Transverse colon (tissue), 4 donors: ENCODE measurements at regions not wholly inside any gene's neighbourhood (a gene's known extent, or its start where the extent isn't known, plus 50 kb on each side); places are given as distances from the start of the nearest gene placed in this dataset.

Experiments used
- EP300 ChIP-seq: sonication (generic); formaldehyde crosslinking; IDR thresholded peaks from one replicate; pipeline ENCODE4 v1.6.1; 2017; ENCODE audit warnings: antibody characterized with exemption, low read depth
- POLR2A ChIP-seq: fragments of 450-650 bp; IDR thresholded peaks from one replicate; pipeline ENCODE4 v1.6.1; 2016; ENCODE audit warnings: antibody characterized with exemption, mild to moderate bottlenecking, moderate library complexity
- POLR2AphosphoS5 ChIP-seq, 3 donors: sonication (generic); formaldehyde crosslinking; IDR thresholded peaks; one replicate each; pipeline ENCODE4 v1.6.1; 2016; ENCODE audit warnings: antibody characterized with exemption in 3 of 3
- TF ChIP-seq, protein P1 (sequence below), 5 experiments: fragments of 200-600 bp in 3 of 5; fragments of 450-650 bp in 2 of 5; sonication (generic) in 3 of 5; IDR thresholded peaks; 1 replicate in 2 of 5; 2 replicates in 3 of 5; pipeline ENCODE4 v1.5.1; 2016 to 2017; ENCODE audit warnings: antibody characterized with exemption in 5 of 5, inconsistent platforms in 3 of 5, mild to moderate bottlenecking in 2 of 5, moderate library complexity in 1 of 5

DNA sequence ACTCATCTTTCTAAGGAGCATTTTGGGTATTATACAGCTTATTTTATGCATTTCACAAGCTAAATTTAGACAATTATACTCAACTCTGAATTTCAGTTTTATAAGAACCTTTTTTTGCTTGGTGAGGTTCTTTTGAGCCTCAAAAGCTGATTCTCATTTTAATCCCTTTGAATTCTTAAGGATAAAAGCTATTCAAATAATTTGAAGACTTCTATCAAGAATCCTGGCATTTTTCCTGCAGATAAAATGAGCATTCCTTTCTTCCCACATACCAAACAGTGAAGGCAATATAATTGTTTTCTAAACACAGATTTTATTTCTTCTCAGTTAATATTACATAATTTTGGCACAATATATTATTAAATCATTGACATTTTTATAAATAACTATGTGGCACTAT, 118.4 kb upstream of the GPM6A start:
- TF ChIP-seq POLR2A (no peak), EP300 (no peak), POLR2AphosphoS5 (IDR thresholded peaks at IDR 0.05) (no peak)
- TF ChIP-seq, protein P1, sequence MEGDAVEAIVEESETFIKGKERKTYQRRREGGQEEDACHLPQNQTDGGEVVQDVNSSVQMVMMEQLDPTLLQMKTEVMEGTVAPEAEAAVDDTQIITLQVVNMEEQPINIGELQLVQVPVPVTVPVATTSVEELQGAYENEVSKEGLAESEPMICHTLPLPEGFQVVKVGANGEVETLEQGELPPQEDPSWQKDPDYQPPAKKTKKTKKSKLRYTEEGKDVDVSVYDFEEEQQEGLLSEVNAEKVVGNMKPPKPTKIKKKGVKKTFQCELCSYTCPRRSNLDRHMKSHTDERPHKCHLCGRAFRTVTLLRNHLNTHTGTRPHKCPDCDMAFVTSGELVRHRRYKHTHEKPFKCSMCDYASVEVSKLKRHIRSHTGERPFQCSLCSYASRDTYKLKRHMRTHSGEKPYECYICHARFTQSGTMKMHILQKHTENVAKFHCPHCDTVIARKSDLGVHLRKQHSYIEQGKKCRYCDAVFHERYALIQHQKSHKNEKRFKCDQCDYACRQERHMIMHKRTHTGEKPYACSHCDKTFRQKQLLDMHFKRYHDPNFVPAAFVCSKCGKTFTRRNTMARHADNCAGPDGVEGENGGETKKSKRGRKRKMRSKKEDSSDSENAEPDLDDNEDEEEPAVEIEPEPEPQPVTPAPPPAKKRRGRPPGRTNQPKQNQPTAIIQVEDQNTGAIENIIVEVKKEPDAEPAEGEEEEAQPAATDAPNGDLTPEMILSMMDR (IDR thresholded peaks at IDR 0.05) = no peak
